Hematopoietic multipotent progenitor cell treated with erythropoietin and hydrocortisone succinate and interleukin-3 and kit ligand, for 4 days (in vitro differentiated cells): ENCODE measurements at regions not wholly inside any gene's neighbourhood (a gene's known extent, or its start where the extent isn't known, plus 50 kb on each side); places are given as distances from the start of the nearest gene placed in this dataset.
"Not testable (repeated sequence)": the region's sequence is repeated elsewhere in the genome, so short reads cannot be mapped to it uniquely, and the experiment has no call there.

Experiments used
- DNase-seq: peaks from one replicate; pipeline ENCODE4 v3.0.0-alpha.2; 2015

GRCh38 chr3:112736805-112737566, 96.0 kb upstream of the CCDC80 start:
- DNase-seq: peak; percentile 65

- DNase-seq: no peak
These were observed 95.4 kb upstream of the CCDC80 start for GRCh38 chr3:112736386-112736785.

GRCh38 chr3:112735926-112736325, 95.0 kb upstream of the CCDC80 start:
- peak; percentile 40 for DNase-seq

- peak; percentile 93 for DNase-seq
These were observed 93.9 kb upstream of the CCDC80 start for GRCh38 chr3:112734736-112735350.

- no peak for DNase-seq
These were observed 93.2 kb upstream of the CCDC80 start for GRCh38 chr3:112734171-112734570.

GRCh38 chr3:112730210-112730609, 89.3 kb upstream of the CCDC80 start:
- no peak for DNase-seq

GRCh38 chr3:112721231-112721630, 80.3 kb upstream of the CCDC80 start:
- no peak for DNase-seq

GRCh38 chr3:112718967-112719366, 78.0 kb upstream of the CCDC80 start:
- no peak for DNase-seq

- no peak for DNase-seq
These were observed 77.6 kb upstream of the CCDC80 start for GRCh38 chr3:112718516-112718915.

- no peak for DNase-seq
These were observed 69.0 kb upstream of the CCDC80 start for GRCh38 chr3:112709911-112710310.

- DNase-seq: peak; percentile 25
These were observed 58.6 kb upstream of the CCDC80 start for GRCh38 chr3:112699436-112699978.

- peak; percentile 66 for DNase-seq
These were observed 57.5 kb upstream of the CCDC80 start for GRCh38 chr3:112698442-112698841.

- not testable (repeated sequence) for DNase-seq
These were observed 55.3 kb upstream of the CCDC80 start for GRCh38 chr3:112696244-112696643.

- DNase-seq: not testable (repeated sequence)
These were observed 54.6 kb upstream of the CCDC80 start for GRCh38 chr3:112695377-112696108.

GRCh38 chr3:112694906-112695305, 54.0 kb upstream of the CCDC80 start:
- not testable (repeated sequence) for DNase-seq

GRCh38 chr3:112693186-112693585, 52.2 kb upstream of the CCDC80 start:
- no peak for DNase-seq
